Tibial nerve (tissue), 3 donors: ENCODE measurements at regions not wholly inside any gene's neighbourhood (a gene's known extent, or its start where the extent isn't known, plus 50 kb on each side); places are given as distances from the start of the nearest gene placed in this dataset.

Source experiments
- CTCF ChIP-seq, 5 experiments: fragments of 200-600 bp in 3 of 5; fragments of 450-650 bp in 2 of 5; sonication (generic) in 3 of 5; IDR thresholded peaks; one replicate each; pipeline ENCODE4 v1.5.1; 2016 to 2019; ENCODE audit warnings: antibody characterized with exemption in 5 of 5, mild to moderate bottlenecking in 3 of 5, moderate library complexity in 2 of 5
- POLR2A ChIP-seq, 2 donors: fragments of 450-650 bp; IDR thresholded peaks; one replicate each; pipeline ENCODE4 v1.6.1; 2017; ENCODE audit warnings: antibody characterized with exemption in 2 of 2, mild to moderate bottlenecking in 2 of 2, moderate library complexity in 2 of 2

- TF ChIP-seq CTCF (IDR thresholded peaks at IDR 0.05): no peak
- TF ChIP-seq POLR2A (IDR thresholded peaks at IDR 0.05): no peak
These were observed 323.8 kb downstream of the PRELID2 start for GRCh38 chr5:145511351-145511750.
